ENCODE measurements at regions not wholly inside any gene's neighbourhood (a gene's known extent, or its start where the extent isn't known, plus 50 kb on each side); places are given as distances from the start of the nearest gene placed in this dataset.

DNA sequence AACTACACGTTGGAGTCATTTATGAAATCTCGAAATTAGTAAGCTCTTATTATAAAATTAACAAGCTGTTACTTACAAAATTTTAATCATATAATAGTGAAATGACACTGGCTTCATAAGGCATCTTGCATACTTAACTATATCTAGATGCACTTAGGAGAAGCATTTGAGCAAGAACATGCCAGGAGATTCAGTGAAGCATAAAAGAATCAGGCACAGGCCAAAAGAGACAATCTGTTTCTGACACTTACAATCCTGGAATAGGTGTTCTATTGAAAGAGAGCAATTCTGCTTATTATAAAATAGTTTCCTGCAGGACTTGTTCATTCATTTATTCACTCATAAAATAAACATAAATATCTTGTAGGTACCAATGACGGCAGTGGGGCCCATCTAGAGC, 1152.2 kb upstream of the CDH6 start:
- no peak overlapping the region for H3K4me3 ChIP-seq (ENCODE audit: low read depth, low read length)
- no peak for DNase-seq (ENCODE audit: low read depth)
- TF ChIP-seq, protein P1, sequence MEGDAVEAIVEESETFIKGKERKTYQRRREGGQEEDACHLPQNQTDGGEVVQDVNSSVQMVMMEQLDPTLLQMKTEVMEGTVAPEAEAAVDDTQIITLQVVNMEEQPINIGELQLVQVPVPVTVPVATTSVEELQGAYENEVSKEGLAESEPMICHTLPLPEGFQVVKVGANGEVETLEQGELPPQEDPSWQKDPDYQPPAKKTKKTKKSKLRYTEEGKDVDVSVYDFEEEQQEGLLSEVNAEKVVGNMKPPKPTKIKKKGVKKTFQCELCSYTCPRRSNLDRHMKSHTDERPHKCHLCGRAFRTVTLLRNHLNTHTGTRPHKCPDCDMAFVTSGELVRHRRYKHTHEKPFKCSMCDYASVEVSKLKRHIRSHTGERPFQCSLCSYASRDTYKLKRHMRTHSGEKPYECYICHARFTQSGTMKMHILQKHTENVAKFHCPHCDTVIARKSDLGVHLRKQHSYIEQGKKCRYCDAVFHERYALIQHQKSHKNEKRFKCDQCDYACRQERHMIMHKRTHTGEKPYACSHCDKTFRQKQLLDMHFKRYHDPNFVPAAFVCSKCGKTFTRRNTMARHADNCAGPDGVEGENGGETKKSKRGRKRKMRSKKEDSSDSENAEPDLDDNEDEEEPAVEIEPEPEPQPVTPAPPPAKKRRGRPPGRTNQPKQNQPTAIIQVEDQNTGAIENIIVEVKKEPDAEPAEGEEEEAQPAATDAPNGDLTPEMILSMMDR (IDR thresholded peaks at IDR 0.05; ENCODE audit: insufficient read depth, low read length): no peak

DNA sequence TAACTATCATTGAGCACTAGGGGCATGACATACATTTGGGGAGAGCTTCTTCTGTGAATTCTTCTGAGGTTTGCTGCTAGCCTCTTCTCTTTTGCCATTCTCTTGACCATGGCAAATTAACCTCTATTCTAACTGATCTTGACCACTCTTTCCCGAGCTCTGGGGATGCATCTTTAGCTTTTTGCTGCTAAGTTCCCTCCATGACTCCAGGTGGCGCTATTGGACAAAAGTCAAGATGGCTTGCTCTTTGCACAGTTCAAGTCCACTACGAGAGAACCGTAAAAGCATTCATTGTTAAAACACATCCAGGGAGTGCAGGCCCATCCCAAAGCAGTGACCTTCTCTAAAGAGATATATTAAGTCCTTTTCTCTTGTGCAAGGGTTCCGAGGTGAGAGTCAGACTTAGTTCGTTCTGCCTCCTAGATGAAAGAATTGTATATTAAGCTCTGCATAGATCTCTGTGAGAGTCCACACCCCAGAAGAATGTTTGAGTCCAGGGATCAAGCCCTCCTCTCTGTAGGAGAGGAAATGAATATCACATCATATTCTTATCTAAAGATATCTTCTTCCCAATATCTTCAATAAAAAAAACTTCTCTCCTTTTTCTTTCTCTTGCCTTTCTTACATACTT, 1152.9 kb upstream of the CDH6 start:
- no peak overlapping the region for H3K4me3 ChIP-seq (ENCODE audit: low read depth, low read length)
- DNase-seq (ENCODE audit: low read depth): peak; percentile 78
- TF ChIP-seq, protein P1 (IDR thresholded peaks at IDR 0.05; ENCODE audit: insufficient read depth, low read length): peak; percentile 79

GRCh38 chr5:30039379-30039778, 1154.1 kb upstream of the CDH6 start:
- DNase-seq (ENCODE audit: low read depth): no peak
- TF ChIP-seq, protein P1 (IDR thresholded peaks at IDR 0.05; ENCODE audit: insufficient read depth, low read length): no peak
- no peak overlapping the region for H3K4me3 ChIP-seq (ENCODE audit: low read depth, low read length)

DNA sequence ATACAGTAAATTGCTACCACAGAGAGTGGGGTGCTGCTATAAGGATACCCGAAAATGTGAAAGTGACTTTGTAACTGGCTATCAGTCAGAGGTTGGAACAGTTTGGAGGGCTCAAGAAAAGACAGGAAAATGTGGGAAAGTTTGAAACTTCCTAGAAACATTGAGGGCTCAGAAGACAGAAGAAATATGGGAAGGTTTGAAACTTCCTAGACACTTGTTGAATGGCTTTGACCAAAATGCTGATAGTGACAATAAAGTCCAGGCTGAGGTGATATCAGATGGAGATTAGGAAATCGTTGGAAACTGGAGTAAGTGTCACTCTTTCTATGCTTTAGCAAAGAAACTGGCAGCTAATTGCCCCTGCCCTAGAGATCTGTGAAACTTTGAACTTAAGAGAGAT, 1158.6 kb upstream of the CDH6 start:
- no peak for DNase-seq (ENCODE audit: low read depth)
- TF ChIP-seq, protein P1 (IDR thresholded peaks at IDR 0.05; ENCODE audit: insufficient read depth, low read length): no peak
- no peak overlapping the region for H3K4me3 ChIP-seq (ENCODE audit: low read depth, low read length)

DNA sequence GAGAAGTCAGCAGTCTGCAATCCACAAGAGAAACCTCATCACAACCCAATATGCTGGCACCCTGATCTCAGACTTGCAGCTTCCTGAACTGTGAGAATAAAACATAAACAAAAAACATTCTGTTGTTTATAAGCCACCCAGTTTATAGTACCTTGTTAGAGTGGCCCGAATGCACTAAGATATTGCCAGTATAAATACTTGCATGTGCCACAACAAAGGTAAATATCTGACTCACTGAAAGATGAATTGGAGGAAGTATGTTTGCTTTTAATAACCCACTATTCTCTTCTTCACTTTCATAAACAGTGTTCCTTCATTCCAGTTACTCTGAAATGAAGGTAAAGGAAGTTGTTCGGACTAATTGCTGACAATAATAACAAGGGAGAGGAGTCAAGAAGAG, 1163.4 kb upstream of the CDH6 start:
- no peak overlapping the region for H3K4me3 ChIP-seq (ENCODE audit: low read depth, low read length)
- TF ChIP-seq, protein P1 (IDR thresholded peaks at IDR 0.05; ENCODE audit: insufficient read depth, low read length): no peak
- DNase-seq (ENCODE audit: low read depth): no peak

GRCh38 chr5:30001826-30002225, 1191.7 kb upstream of the CDH6 start:
- DNase-seq (ENCODE audit: low read depth): no peak
- TF ChIP-seq, protein P1 (IDR thresholded peaks at IDR 0.05; ENCODE audit: insufficient read depth, low read length): no peak
- no peak overlapping the region for H3K4me3 ChIP-seq (ENCODE audit: low read depth, low read length)

- TF ChIP-seq, protein P1 (IDR thresholded peaks at IDR 0.05; ENCODE audit: insufficient read depth, low read length): no peak
- no peak overlapping the region for H3K4me3 ChIP-seq (ENCODE audit: low read depth, low read length)
- DNase-seq (ENCODE audit: low read depth): no peak
Observed at GRCh38 chr5:30000231-30000630, 1193.3 kb upstream of the CDH6 start.
